HEK293T (cell line): ENCODE measurements at regions not wholly inside any gene's neighbourhood (a gene's known extent, or its start where the extent isn't known, plus 50 kb on each side); places are given as distances from the start of the nearest gene placed in this dataset.

Experiments used
- ARNT ChIP-seq: fragments of 450-650 bp; IDR thresholded peaks from 2 replicates; pipeline ENCODE4 v1.6.1; 2017; ENCODE audit warnings: mild to moderate bottlenecking
- BHLHE40 ChIP-seq: fragments of 450-650 bp; IDR thresholded peaks from 2 replicates; pipeline ENCODE4 v1.6.1; 2016; ENCODE audit warnings: mild to moderate bottlenecking, moderate library complexity, borderline replicate concordance
- CTBP1 ChIP-seq: fragments of 450-650 bp; IDR thresholded peaks from 2 replicates; pipeline ENCODE4 v1.6.1; 2016; ENCODE audit warnings: borderline replicate concordance
- FOXA1 ChIP-seq: fragments of 450-650 bp; IDR thresholded peaks from 2 replicates; pipeline ENCODE4 v1.6.1; 2016; ENCODE audit warnings: mild to moderate bottlenecking
- FOXM1 ChIP-seq: fragments of 450-650 bp; IDR thresholded peaks from 2 replicates; pipeline ENCODE4 v1.6.1; 2017; ENCODE audit warnings: mild to moderate bottlenecking, borderline replicate concordance
- HDGF ChIP-seq: fragments of 450-650 bp; IDR thresholded peaks from 2 replicates; pipeline ENCODE4 v1.6.1; 2017; ENCODE audit warnings: antibody characterized with exemption, borderline replicate concordance
- LEF1 ChIP-seq: fragments of 450-650 bp; IDR thresholded peaks from 2 replicates; pipeline ENCODE4 v1.6.1; 2017; ENCODE audit warnings: mild to moderate bottlenecking, borderline replicate concordance
- NFRKB ChIP-seq: fragments of 450-650 bp; IDR thresholded peaks from 2 replicates; pipeline ENCODE4 v1.6.1; 2016; ENCODE audit warnings: mild to moderate bottlenecking, moderate library complexity
- SP1 ChIP-seq: fragments of 450-650 bp; IDR thresholded peaks from 2 replicates; pipeline ENCODE4 v1.6.1; 2017
- TARDBP ChIP-seq: fragments of 450-650 bp; IDR thresholded peaks from 2 replicates; pipeline ENCODE4 v1.6.1; 2016

- TF ChIP-seq HDGF (no peak), ARNT (no peak), SP1 (no peak), FOXA1 (no peak), CTBP1 (no peak), LEF1 (no peak), FOXM1 (no peak), NFRKB (no peak), TARDBP (no peak), BHLHE40 (no peak)
These were observed 106.0 kb upstream of the PHACTR3 start for GRCh38 chr20:59498291-59498690.
